ENCODE measurements at regions not wholly inside any gene's neighbourhood (a gene's known extent, or its start where the extent isn't known, plus 50 kb on each side); places are given as distances from the start of the nearest gene placed in this dataset.

DNA sequence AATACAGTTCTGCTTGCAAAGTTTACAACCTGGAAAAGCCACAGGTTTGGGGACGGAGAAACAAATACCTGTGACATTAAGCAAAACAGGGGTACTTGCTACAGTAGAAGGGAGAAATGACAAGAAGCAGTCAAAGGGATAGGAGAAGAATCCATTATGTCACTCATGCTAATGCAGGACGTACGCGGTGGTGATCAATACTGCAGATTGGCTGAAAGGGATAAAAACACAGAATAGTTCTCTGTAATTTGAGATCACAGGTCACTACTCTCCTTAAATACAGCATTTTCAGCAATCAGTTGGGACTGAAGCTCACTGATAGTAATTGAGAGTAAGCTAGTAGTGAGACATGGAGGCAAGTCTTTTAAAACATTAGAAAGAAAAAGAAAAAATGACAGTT lies 130.3 kb upstream of the MTAP start:
- Histone ChIP-seq H2BK120ac (ENCODE audit: low read depth, low read length, poor library complexity, severe bottlenecking) (no peak overlapping the region), H3K9ac (ENCODE audit: extremely low read depth, insufficient read length, low read length) (no peak overlapping the region), H2BK20ac (ENCODE audit: low read depth, low read length, poor library complexity, severe bottlenecking) (no peak overlapping the region), H3K4me1 (ENCODE audit: insufficient read depth, low read length) (no peaks in the 10 kb centered on the region), H2BK12ac (ENCODE audit: insufficient read length, low read depth, low read length) (no peak overlapping the region), H3K9me3 (ENCODE audit: control insufficient read depth, low read depth, low read length) (no peaks in the 10 kb centered on the region), H3K23ac (ENCODE audit: insufficient read length, low read depth, low read length) (no peak overlapping the region), H3K27me3 (ENCODE audit: insufficient read depth, low read length) (no peaks in the 10 kb centered on the region), H3K14ac (ENCODE audit: insufficient read depth, low read length) (no peak overlapping the region), H3K27ac (ENCODE audit: insufficient read length, low read depth, low read length) (no peak overlapping the region), H2AFZ (ENCODE audit: low read length) (no peak overlapping the region), H3K4me2 (ENCODE audit: insufficient read depth, insufficient read length, low read length) (no peak overlapping the region), H2BK5ac (ENCODE audit: insufficient read length, low read length) (no peak overlapping the region), H4K91ac (ENCODE audit: insufficient read length, low read depth, low read length) (no peak overlapping the region), H3K4ac (ENCODE audit: low read depth, low read length) (no peak overlapping the region), H3K56ac (ENCODE audit: insufficient read length, low read depth, low read length) (no peak overlapping the region), H4K8ac (replicated peaks; ENCODE audit: insufficient read length, low read depth, low read length) (no peak overlapping the region), H4K5ac (ENCODE audit: insufficient read length, low read depth, low read length) (no peak overlapping the region), H4K20me1 (ENCODE audit: control insufficient read depth, insufficient read depth, insufficient read length) (no peaks in the 10 kb centered on the region), H3K79me2 (ENCODE audit: insufficient read depth, low read length) (no peaks in the 10 kb centered on the region), H3T11ph (ENCODE audit: low read length) (no peak overlapping the region), H2AK5ac (ENCODE audit: insufficient read length, low read length) (no peak overlapping the region), H3K18ac (ENCODE audit: insufficient read length, low read depth, low read length) (no peak overlapping the region), H3K23me2 (ENCODE audit: insufficient read length, low read depth, low read length, poor library complexity, severe bottlenecking) (no peaks in the 10 kb centered on the region), H2BK15ac (ENCODE audit: low read depth, low read length) (no peak overlapping the region), H3K79me1 (ENCODE audit: insufficient read depth, low read depth, low read length, poor library complexity, severe bottlenecking) (no peaks in the 10 kb centered on the region)
- Mint-ChIP-seq H3K4me1 (peaks cover 7 to 8% of the 10 kb centered on the region in 2 experiments; a peak in 3 of 4 replicates), H3K9me3 (no peaks in the 10 kb centered on the region), H3K36me3 (ENCODE audit: insufficient read depth in 1 of 3, low read depth in 3 of 3) (no peaks in the 10 kb centered on the region), H3K4me3 (no peak overlapping the region), H3K27ac (no peak overlapping the region), H3K27me3 (ENCODE audit: low read depth) (peaks cover 1% of the 10 kb centered on the region; the same call in 1 of the 2 replicates)
- DNase-seq, result no peak
- TF ChIP-seq, protein P1, sequence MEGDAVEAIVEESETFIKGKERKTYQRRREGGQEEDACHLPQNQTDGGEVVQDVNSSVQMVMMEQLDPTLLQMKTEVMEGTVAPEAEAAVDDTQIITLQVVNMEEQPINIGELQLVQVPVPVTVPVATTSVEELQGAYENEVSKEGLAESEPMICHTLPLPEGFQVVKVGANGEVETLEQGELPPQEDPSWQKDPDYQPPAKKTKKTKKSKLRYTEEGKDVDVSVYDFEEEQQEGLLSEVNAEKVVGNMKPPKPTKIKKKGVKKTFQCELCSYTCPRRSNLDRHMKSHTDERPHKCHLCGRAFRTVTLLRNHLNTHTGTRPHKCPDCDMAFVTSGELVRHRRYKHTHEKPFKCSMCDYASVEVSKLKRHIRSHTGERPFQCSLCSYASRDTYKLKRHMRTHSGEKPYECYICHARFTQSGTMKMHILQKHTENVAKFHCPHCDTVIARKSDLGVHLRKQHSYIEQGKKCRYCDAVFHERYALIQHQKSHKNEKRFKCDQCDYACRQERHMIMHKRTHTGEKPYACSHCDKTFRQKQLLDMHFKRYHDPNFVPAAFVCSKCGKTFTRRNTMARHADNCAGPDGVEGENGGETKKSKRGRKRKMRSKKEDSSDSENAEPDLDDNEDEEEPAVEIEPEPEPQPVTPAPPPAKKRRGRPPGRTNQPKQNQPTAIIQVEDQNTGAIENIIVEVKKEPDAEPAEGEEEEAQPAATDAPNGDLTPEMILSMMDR (conservative IDR thresholded peaks at IDR 0.05), result no peak
- no CpG with 5 or more reads among the region's 4 CpGs for WGBS (ENCODE audit: extremely low coverage, insufficient read length, low lambda C conversion rate)

Measured in H9 (cell line).